Upper lobe of right lung (tissue), 1 donor: ENCODE measurements at regions not wholly inside any gene's neighbourhood (a gene's known extent, or its start where the extent isn't known, plus 50 kb on each side); places are given as distances from the start of the nearest gene placed in this dataset.

Source experiments
- ATAC-seq: fragments of 200-7000 bp; cut with Tn5 transposase; one replicate; pipeline ENCODE4 v1.9.1; 2020; ENCODE audit warnings: mild to moderate bottlenecking, moderate library complexity
- DNase-seq: peaks from one replicate; pipeline ENCODE4 v3.0.0-alpha.2; 2020
- H3K27ac ChIP-seq: fragments of 200-600 bp; one replicate; pipeline ENCODE4 v1.8.0; 2022
- H3K27me3 ChIP-seq: fragments of 200-600 bp; one replicate; pipeline ENCODE4 v1.8.0; 2022; ENCODE audit warnings: mild to moderate bottlenecking
- H3K36me3 ChIP-seq: fragments of 200-600 bp; one replicate; pipeline ENCODE4 v1.8.0; 2022
- H3K4me1 ChIP-seq: fragments of 200-600 bp; one replicate; pipeline ENCODE4 v1.8.0; 2022
- H3K4me3 ChIP-seq: fragments of 200-600 bp; one replicate; pipeline ENCODE4 v1.8.0; 2022; ENCODE audit warnings: mild to moderate bottlenecking
- H3K9me3 ChIP-seq: fragments of 200-600 bp; one replicate; pipeline ENCODE4 v1.8.0; 2022
- intact Hi-C: fragments of 100-400 bp; cut with DNase I; formaldehyde crosslinking; loops from one replicate; pipeline ENCODE4 v1.11.0; 2022
- TF ChIP-seq, protein P1 (sequence below): fragments of 200-600 bp; IDR thresholded peaks from one replicate; pipeline ENCODE4 v1.8.0; 2022; ENCODE audit warnings: antibody characterized with exemption
- donor health status: DM: no; HTN: yes; CAD: no; lungs with severe emphysema.

DNA sequence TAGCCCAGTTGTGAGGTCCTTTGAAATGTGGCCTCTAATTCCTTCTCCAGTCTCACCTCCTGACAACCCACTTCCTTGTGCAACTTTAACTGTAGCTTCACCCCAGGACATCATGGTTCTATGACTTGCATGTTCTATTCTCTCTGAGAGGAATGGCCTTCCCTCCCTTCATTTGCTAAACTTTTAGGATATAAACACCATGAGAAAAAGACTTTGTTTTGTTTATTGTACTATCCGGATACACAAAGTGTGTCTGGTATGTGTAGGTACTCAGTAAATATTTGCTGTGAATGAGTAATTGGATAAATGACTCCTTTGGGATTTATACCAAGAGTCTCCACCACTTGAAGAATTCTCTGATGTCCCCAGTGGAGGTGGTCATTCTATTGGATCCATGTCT, 547.6 kb downstream of the INSC start:
- peaks cover 9% of the 10 kb centered on the region for H3K4me1 ChIP-seq
- no peak for ATAC-seq
- no peaks in the 10 kb centered on the region for H3K36me3 ChIP-seq
- no peaks in the 10 kb centered on the region for H3K27me3 ChIP-seq
- H3K4me3 ChIP-seq: no peak overlapping the region
- no peak for DNase-seq
- no peaks in the 10 kb centered on the region for H3K9me3 ChIP-seq
- intact Hi-C loops: no loop called here
- TF ChIP-seq, protein P1, sequence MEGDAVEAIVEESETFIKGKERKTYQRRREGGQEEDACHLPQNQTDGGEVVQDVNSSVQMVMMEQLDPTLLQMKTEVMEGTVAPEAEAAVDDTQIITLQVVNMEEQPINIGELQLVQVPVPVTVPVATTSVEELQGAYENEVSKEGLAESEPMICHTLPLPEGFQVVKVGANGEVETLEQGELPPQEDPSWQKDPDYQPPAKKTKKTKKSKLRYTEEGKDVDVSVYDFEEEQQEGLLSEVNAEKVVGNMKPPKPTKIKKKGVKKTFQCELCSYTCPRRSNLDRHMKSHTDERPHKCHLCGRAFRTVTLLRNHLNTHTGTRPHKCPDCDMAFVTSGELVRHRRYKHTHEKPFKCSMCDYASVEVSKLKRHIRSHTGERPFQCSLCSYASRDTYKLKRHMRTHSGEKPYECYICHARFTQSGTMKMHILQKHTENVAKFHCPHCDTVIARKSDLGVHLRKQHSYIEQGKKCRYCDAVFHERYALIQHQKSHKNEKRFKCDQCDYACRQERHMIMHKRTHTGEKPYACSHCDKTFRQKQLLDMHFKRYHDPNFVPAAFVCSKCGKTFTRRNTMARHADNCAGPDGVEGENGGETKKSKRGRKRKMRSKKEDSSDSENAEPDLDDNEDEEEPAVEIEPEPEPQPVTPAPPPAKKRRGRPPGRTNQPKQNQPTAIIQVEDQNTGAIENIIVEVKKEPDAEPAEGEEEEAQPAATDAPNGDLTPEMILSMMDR: no peak
- H3K27ac ChIP-seq: no peak overlapping the region

DNA sequence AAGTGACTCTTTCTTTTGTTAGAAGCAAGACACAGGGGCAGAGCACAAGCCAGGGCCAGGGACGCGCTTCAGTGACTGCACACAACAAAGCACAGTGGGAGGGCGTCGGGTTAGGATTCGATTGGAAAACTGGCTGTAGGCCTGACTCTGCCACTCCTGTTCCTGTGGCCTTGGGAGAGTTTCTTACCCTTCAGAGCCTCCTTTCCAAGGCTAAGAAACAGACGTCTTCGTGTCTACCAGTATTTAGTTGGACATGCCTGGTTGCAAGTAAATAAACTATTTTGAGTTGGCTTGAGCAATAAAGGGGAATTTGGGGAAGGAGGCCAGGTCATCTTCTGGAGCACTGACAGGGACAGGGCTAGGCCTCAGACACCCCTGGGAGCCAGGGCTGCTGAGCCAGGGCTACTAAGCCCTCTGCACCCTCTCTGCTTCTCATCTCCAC, 549.1 kb downstream of the INSC start:
- intact Hi-C loops: no loop called here
- no peak overlapping the region for H3K27ac ChIP-seq
- TF ChIP-seq, protein P1: no peak
- peaks cover 9% of the 10 kb centered on the region for H3K4me1 ChIP-seq
- no peak for ATAC-seq
- DNase-seq: no peak
- no peaks in the 10 kb centered on the region for H3K27me3 ChIP-seq
- H3K9me3 ChIP-seq: no peaks in the 10 kb centered on the region
- H3K36me3 ChIP-seq: no peaks in the 10 kb centered on the region
- no peak overlapping the region for H3K4me3 ChIP-seq

DNA sequence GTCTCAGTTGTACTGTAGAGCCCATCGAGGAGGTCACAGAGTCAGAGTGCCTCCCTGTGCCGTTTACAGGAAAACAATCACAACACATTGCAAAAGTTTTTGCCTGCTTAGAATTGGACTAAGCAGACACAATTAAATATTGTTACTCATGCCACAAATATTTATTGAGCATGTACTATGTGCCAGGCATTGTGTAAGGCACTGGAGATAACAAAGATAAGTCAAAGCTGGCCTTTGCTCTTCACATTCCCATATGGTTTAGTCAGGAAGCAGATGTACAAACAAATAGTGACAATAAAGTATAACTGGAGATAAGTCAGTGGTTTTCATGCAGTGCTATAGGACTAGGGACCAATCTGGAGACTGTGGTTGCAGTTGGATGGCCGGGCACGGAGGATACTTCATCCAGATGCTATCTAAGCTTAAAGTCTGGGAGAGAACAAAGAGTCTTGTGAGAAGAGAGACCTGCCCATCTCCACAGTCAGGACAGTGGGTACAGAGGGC, 550.7 kb downstream of the INSC start:
- DNase-seq: no peak
- Histone ChIP-seq H3K36me3 (no peaks in the 10 kb centered on the region), H3K4me3 (no peak overlapping the region), H3K4me1 (peaks cover 9% of the 10 kb centered on the region), H3K27ac (no peak overlapping the region), H3K9me3 (no peaks in the 10 kb centered on the region), H3K27me3 (no peaks in the 10 kb centered on the region)
- TF ChIP-seq, protein P1: no peak
- intact Hi-C loops: no loop called here
- ATAC-seq: no peak

DNA sequence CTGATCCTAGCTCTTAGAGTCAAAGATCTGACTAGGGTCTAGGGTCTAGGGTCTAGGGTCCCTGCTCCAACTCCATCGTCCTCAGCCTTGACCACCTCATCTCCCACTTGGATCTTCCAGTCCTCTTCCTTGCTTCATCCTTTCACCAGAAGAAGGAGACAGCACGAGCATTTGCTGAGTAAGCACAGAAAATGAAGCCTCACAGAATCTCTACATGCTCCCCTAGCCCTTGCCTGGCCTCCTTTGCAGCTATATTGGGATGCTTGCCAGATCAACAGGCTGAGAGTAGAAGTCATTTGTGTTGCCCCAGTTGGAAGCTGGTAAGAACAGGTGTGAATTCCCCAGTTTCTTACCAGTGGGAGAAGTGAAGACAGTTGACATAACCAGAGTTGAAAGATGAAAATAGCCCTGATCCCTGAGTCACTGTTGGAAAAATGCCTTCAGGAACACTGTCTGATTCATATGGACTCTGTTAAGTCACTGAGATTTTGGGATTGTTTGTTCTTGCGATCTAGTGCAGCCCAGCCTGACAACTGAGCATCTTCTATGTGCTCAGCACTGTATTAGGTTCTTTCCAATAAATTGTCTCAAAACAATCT, 552.5 kb downstream of the INSC start:
- peaks cover 9% of the 10 kb centered on the region for H3K4me1 ChIP-seq
- DNase-seq: no peak
- no peaks in the 10 kb centered on the region for H3K36me3 ChIP-seq
- H3K27ac ChIP-seq: no peak overlapping the region
- H3K9me3 ChIP-seq: no peaks in the 10 kb centered on the region
- no peak overlapping the region for H3K4me3 ChIP-seq
- no peak for ATAC-seq
- intact Hi-C loops: no loop called here
- H3K27me3 ChIP-seq: no peaks in the 10 kb centered on the region
- TF ChIP-seq, protein P1: no peak

DNA sequence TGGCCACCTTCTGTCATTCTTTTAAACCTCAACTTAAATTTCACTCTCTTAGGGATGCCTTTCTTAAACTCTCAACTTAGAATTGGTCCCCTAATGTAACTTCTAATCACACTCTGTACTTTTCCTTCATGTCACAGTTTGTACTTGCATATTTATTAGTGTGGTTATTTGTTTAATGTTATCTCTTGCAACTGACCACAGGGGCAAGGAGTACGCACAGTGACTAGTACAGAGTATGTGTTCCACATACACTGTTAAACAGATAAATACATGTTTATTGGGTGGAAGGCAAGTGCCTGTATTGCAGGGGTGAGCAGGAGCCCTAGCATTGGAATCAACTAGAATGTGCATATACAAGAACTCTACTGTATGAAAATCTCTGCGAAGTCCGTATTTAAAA, 554.0 kb downstream of the INSC start:
- ATAC-seq (no peak), DNase-seq (no peak)
- Histone ChIP-seq H3K4me1 (peaks cover 4% of the 10 kb centered on the region), H3K27me3 (no peaks in the 10 kb centered on the region), H3K4me3 (no peak overlapping the region), H3K36me3 (no peaks in the 10 kb centered on the region), H3K9me3 (no peaks in the 10 kb centered on the region), H3K27ac (no peak overlapping the region)
- TF ChIP-seq, protein P1: no peak
- intact Hi-C loops: no loop called here
